Neural crest cell (in vitro differentiated cells): ENCODE measurements at regions not wholly inside any gene's neighbourhood (a gene's known extent, or its start where the extent isn't known, plus 50 kb on each side); places are given as distances from the start of the nearest gene placed in this dataset.

Source experiments
- DNase-seq: peaks from one replicate; pipeline ENCODE4 v3.0.0; 2021; ENCODE audit warnings: low read depth, mixed read lengths, low spot score
- H3K27ac Mint-ChIP-seq: one replicate; pipeline ENCODE4 v1.8.0; 2021; ENCODE audit warnings: mild to moderate bottlenecking, mixed read lengths; ENCODE audit not compliant: unreplicated experiment
- H3K27me3 Mint-ChIP-seq: 2 replicates; pipeline ENCODE4 v1.8.0; 2021; ENCODE audit warnings: low read depth, mild to moderate bottlenecking, mixed read lengths
- H3K36me3 Mint-ChIP-seq: 2 replicates; pipeline ENCODE4 v1.8.0; 2021; ENCODE audit warnings: low read depth, mild to moderate bottlenecking, mixed read lengths
- H3K4me1 Mint-ChIP-seq: 2 replicates; pipeline ENCODE4 v1.8.0; 2021; ENCODE audit warnings: mixed read lengths
- H3K4me3 Mint-ChIP-seq: one replicate; pipeline ENCODE4 v1.8.0; 2021; ENCODE audit warnings: mild to moderate bottlenecking, mixed read lengths
- H3K9me3 Mint-ChIP-seq: 2 replicates; pipeline ENCODE4 v1.8.0; 2021; ENCODE audit warnings: mixed read lengths
- CTCF ChIP-seq: fragments of 200-600 bp; sonication (generic); conservative IDR thresholded peaks from 2 replicates; pipeline ENCODE4 v1.5.0; 2021; ENCODE audit warnings: antibody characterized with exemption, mild to moderate bottlenecking

GRCh38 chr10:78654047-78654590, 414.6 kb upstream of the ZMIZ1 start:
- H3K27ac Mint-ChIP-seq = no peak overlapping the region
- peaks cover 3% of the 10 kb centered on the region for H3K9me3 Mint-ChIP-seq
- peaks cover 18% of the 10 kb centered on the region for H3K4me1 Mint-ChIP-seq
- DNase-seq = no peak
- no peak for TF ChIP-seq CTCF
- H3K4me3 Mint-ChIP-seq = no peak overlapping the region
- no peaks in the 10 kb centered on the region for H3K36me3 Mint-ChIP-seq
- H3K27me3 Mint-ChIP-seq = no peaks in the 10 kb centered on the region

- peaks cover 3% of the 10 kb centered on the region for H3K9me3 Mint-ChIP-seq
- H3K27ac Mint-ChIP-seq = no peak overlapping the region
- peaks cover 11% of the 10 kb centered on the region for H3K4me1 Mint-ChIP-seq
- no peak overlapping the region for H3K4me3 Mint-ChIP-seq
- no peak for TF ChIP-seq CTCF
- no peaks in the 10 kb centered on the region for H3K27me3 Mint-ChIP-seq
- no peaks in the 10 kb centered on the region for H3K36me3 Mint-ChIP-seq
- no peak for DNase-seq
Measured at GRCh38 chr10:78655979-78656378, 412.8 kb upstream of the ZMIZ1 start.

GRCh38 chr10:78656417-78657162, 412.2 kb upstream of the ZMIZ1 start:
- no peaks in the 10 kb centered on the region for H3K36me3 Mint-ChIP-seq
- no peak for TF ChIP-seq CTCF
- H3K4me1 Mint-ChIP-seq = peaks cover 14% of the 10 kb centered on the region
- DNase-seq = peak; percentile 90
- H3K27me3 Mint-ChIP-seq = no peaks in the 10 kb centered on the region
- no peak overlapping the region for H3K4me3 Mint-ChIP-seq
- peaks cover under 1% of the 10 kb centered on the region for H3K9me3 Mint-ChIP-seq
- no peak overlapping the region for H3K27ac Mint-ChIP-seq

GRCh38 chr10:78657163-78657861, 411.5 kb upstream of the ZMIZ1 start:
- Mint-ChIP-seq H3K9me3 (no peaks in the 10 kb centered on the region), H3K27ac (no peak overlapping the region), H3K27me3 (no peaks in the 10 kb centered on the region), H3K4me1 (peaks cover 16% of the 10 kb centered on the region), H3K36me3 (no peaks in the 10 kb centered on the region), H3K4me3 (no peak overlapping the region)
- peak; percentile 78 for DNase-seq
- peak; percentile 73 for TF ChIP-seq CTCF

- TF ChIP-seq CTCF = no peak
- H3K27ac Mint-ChIP-seq = peak overlapping the region; percentile 72
- H3K36me3 Mint-ChIP-seq = no peaks in the 10 kb centered on the region
- peaks cover 16% of the 10 kb centered on the region for H3K4me1 Mint-ChIP-seq
- no peaks in the 10 kb centered on the region for H3K9me3 Mint-ChIP-seq
- H3K4me3 Mint-ChIP-seq = no peak overlapping the region
- H3K27me3 Mint-ChIP-seq = no peaks in the 10 kb centered on the region
- no peak for DNase-seq
Measured at GRCh38 chr10:78657862-78658165, 411.0 kb upstream of the ZMIZ1 start.
